GM19025 (cell line): ENCODE measurements at regions not wholly inside any gene's neighbourhood (a gene's known extent, or its start where the extent isn't known, plus 50 kb on each side); places are given as distances from the start of the nearest gene placed in this dataset.

ENCODE experiments used
- ATAC-seq: cut with Tn5 transposase; IDR thresholded peaks from one replicate; pipeline ENCODE4 v1.9.1; 2021; ENCODE audit warnings: mild to moderate bottlenecking, low read depth, moderate library complexity; ENCODE audit not compliant: unreplicated experiment

DNA sequence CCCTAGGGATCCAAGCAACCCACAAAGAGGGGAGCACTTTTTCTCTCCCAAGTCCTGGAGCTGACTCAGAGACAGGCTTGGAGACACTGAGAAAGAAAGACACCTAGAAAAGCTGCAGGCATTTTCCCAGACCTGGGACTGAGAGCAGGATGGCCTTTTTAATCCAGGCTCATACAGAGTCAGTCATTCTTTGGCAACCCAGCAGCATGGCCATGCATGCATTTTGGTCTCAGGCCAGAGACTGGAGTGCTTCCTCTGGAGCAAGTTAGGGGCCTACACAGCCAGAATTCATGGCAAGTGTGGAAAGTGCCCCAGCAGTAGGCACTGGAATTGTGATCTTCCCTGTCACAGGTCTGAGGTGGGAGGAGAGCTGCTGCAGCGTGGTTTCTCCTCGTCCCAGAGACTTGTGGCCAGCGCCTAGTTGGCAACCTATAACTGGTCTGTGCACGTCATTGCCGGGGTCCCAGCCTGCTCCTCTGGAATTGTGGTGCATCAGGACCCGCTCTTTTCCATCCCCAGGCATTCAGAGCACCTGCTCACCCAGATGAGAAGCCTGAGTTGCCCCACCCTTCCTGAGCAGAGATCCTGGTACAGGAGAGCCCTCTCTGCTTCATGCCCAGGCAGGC lies 231.9 kb upstream of the RAB6C start:
- no peak for ATAC-seq

DNA sequence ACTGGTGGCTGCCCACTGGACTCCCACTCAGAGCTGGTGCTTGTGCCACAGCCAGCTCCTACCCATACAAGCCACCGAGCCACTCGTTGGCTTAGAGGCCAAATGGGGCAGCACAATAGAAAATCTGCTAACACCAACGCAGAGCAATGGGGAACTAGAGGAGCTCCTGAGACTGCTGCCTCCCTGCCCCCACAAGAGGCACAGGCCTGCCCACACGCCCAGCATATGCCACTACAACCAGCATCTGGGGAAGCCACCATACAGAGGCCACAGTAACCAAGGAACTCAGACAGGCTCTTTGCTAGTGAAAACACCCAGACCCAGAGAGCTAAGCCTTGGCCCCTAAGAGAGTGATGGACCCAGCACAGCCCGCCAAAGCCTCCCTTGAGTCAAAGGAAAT lies 231.2 kb upstream of the RAB6C start:
- no peak for ATAC-seq

DNA sequence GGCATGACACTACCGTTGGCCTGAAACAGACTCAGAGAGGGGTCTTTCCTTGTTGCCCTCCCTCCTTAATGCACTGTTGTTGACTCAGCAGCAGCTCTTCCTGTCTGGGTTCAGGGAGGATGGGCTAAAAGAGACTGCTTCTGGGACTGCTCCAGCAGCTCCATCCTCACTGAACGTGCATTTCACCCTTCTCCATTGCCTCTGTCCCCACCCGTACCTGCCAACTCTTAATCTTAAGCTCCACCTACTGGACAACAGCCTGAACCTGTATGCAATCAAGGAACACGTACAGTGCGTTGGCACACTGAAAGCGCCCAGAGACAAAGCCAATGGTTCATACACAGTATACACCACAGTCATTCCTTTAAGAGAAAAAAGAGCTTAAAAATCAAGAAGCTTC lies 230.8 kb upstream of the RAB6C start:
- no peak for ATAC-seq

DNA sequence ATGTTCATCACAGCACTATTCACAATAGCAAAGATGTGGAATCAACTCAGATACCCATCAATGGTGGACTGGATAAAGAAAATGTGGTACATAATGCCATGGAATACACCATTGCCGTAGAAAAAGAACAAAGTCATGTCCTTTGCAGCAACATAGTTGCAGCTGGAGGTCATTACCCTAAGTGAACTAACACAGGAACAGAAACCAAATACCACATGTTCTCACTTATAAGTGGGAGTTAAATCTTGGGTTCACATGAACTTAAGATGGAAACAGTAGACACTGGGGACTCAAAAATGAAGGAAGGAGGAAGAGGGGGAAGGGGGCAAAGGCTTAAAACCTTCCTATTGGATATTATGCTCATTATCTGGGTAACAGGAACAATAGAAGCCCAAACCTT lies 228.1 kb upstream of the RAB6C start:
- no peak for ATAC-seq

DNA sequence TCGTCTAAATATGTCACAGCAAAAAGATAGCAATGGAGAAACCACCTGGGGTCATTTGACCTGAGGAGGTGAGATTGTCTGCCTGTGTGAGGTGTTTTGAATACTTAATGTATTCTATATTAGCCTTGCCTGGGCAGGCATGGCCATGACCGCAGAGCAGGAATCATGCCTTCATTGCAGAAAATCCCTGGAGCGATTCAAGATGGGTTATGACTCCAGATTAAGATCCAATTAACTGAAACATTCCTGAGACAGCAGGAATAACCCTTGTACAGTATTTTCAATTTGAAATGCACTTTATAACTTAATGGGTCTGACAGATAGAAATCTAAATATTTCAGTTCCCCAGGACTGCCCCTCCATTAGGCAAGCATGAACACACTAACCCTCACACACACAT lies 227.3 kb upstream of the RAB6C start:
- ATAC-seq, result no peak

DNA sequence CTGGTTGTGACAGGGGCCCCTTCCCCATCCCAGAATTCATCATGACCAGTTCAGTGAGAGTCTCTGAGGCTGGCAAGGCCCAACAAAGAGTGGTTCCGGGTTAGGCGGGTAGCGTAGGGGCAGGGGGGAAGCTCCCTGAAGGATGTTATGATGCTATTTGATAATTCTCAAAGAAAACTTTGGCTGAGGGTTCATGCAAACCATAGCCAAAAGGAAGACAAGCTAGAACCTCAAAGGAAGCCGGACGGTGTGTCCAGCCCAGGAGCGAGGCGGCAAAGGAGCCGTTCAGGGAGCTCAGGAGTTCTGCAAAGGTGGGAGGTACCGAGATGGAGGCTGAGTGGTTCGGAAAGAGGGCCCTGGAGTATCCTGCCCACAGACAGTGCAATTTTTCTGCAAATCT lies 226.8 kb upstream of the RAB6C start:
- ATAC-seq, result no peak

DNA sequence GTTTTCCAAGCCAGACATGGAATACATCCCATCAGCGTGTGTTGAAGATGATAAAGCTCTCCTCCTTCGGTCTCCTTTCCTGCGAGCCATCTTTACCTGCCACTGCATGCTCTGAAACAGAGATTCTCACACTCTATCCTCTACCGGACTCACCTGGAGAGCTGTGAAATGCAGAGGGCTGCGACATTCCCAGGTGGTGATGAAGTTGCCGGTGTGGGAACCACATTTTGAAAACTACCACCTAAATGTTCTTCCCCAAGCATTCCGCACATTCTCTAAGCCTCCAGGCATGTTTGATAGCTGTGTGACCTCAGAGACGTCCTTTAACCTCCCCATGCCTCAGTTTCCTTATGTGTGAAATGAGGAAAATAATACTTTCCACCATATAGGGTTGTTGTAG lies 226.2 kb upstream of the RAB6C start:
- no peak for ATAC-seq

DNA sequence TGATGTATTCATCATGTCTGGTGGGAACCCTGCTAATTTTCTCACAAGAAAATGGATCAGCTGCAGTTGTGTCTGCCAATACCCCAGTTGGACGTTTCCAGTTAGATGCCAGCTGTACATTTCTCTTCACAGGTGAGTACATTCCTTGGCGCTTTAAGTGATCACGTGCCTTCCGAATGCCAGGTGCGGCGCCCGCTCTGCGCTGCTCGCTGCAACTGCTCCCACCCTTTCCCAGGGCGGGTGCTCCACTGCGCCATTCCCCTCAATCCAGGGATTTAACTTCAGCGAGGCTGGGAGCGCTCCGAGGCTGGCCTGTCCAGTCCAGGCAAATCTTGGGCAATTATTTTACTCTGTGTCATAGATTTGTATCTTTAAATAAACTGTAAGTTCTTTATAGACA lies 225.0 kb upstream of the RAB6C start:
- no peak for ATAC-seq

DNA sequence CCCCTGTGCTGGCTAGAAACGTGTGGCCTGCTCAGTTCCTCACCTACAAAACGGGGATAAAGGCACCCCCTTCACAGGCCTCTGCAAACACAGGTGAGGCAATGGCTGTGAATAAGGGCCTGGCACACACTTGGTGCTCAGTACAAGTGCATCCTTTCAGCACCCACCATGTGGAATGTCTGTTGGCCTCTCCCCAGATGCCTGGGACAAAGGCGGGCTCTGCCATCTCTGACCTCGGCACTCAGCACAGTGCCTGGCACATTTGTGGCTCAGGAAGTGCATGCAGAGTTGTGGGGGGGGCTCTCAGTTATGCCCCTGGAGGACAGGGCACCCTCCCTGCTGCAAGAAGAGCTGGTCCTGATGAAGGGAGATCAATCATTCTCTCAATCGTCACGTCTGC lies 224.6 kb upstream of the RAB6C start:
- ATAC-seq, result no peak

DNA sequence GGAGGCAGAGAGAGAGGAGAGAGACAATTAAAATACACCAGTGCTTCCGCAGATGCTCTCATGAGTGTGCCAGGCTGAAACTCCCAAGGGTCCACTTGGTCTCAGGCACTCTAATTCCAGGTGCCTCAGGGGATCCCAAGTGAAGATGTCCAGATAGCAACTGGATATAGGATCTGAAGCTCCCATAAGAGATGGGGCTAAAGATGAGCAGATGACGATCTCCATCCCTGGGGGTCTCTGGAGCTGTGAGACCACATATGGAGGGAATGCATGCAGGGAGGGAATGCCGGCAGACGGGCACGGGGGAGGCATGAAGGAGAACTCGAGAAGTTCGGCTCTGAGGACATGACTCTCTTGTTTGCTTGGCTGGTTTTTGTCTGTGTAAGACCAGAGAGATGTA lies 223.7 kb upstream of the RAB6C start:
- ATAC-seq, result no peak

DNA sequence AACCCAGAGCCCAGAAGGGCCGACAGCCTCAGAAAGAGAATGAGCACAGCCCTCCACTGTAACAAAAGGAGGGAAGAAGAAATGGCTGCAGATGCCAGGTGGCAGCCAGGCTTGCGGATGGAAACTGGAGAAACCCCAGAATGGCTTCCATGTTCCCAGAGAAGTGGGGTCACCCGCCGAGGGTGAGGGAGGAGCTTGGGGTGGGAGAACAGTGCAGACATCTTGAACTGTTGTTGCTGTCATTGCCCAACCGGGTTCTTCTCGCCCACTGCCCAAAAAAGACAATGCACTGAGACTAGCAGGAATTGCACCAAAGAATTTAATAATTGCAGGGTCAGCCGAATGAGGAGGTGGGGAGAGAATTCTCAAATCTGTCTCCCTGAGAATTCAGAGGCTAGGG lies 223.2 kb upstream of the RAB6C start:
- ATAC-seq, result no peak

DNA sequence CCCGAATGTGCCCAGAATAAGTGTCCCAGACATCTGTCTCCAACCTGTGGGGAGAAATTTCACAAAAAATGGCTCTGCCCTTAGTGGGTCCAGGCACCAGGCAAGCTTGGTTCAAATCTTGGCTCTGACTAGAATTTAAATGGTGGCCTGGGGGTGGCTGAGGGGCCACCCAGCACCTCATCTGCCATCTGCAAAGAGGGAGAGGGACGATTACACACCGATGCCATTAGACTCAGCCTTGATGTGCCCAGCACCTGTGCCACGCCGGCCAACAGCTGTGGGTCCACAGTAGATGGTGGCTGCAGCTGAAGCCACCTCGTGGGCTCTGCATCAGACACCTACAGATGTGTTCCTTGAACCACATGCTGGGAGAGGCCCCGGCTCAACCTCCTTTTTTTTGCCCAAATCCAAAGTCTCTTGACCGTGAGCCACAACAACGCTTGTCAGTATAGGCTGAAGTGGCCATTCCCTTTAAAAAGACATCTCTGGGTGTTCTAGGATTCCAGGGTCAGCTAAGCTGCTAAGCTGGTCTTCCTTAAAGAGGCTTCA lies 222.0 kb upstream of the RAB6C start:
- ATAC-seq, result no peak

DNA sequence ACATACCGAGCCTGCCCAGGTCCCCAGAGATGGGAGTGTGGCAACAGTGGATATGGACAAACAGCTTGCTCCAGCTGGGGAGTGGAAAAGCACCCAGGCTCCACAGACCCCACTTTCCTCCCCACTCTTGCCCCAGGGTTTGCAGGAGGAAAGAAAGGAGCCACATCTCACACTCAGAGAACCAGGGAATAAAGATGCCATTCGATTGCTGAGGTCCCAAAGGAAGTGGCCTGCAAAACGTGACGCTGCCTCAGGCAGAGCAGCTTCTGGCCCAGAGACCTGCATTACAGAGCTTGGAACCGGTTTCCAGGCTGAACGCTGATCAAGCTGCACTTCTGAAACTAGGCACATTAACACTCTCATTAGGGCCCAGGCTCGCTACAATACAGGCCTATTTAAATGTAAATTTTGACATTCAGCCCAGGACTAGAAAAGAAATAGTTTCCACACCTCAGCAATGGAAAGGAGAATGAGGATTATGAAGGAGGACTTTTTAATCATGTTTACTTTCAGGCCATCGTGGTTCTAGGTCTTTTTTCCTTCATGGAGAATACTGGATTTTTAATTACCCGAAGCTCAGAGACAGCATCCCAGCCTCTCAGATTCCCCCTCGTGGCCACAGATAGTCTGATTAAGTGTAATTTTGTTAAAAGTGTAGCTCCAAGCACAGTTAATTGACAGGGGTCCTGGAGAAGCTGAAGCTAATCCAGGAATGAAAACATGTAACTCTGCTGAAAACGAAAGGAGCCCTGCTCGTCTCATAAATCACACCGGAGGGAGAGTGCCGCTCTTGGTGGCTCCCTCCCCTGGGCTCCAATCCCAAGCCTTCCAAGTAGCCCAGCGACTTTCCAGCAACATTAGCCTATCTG lies 221.3 kb upstream of the RAB6C start:
- no peak for ATAC-seq

DNA sequence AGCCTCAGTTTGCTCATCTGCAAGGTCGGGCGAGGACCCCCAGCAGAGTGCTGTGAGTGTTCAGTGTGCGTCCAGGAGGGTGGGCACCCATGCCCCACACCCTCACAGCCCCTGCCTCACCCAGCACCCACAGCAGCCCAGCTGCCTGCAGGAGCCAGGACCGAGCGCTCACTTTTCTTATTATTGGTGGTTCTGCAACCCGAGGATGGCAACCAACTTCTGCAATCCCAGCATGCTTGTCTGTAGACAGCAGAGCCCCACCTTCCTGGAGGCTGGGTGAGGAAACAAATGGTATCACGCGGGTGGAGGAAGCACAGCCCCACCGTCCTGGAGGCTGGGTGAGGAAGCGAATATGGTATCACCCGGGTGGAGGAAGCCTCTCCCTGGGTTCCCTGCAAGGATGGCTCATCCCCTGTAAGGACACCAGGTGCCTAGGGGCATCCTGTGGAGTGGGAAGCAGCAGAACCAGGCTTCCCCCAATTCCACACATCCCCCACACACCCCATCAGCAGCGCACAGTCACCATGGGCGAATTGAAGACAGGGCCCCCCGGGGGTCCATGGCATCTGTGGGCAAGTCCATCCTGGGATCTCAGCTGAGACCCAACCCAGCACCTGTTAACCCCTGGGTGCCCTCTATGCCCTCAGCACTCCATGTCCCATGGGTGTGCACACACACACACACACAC lies 220.5 kb upstream of the RAB6C start:
- ATAC-seq, result no peak

DNA sequence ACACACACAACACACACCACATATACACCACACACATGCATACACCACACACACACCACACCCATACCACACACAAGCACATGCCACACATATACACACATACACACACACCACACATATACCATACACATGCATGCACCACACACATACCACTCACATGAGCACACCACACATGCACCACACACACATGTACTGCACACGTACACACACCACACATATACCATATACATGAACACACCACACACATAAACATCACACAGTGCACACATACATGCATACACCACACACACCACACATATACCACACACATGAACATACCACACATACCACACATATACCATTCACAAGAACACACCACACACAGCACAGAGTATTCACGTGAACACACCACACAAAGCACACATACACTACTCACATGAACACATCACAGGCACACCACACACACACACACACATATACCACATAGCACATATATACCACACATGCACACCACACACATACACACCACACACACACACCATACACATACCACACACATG lies 219.9 kb upstream of the RAB6C start:
- no peak for ATAC-seq

DNA sequence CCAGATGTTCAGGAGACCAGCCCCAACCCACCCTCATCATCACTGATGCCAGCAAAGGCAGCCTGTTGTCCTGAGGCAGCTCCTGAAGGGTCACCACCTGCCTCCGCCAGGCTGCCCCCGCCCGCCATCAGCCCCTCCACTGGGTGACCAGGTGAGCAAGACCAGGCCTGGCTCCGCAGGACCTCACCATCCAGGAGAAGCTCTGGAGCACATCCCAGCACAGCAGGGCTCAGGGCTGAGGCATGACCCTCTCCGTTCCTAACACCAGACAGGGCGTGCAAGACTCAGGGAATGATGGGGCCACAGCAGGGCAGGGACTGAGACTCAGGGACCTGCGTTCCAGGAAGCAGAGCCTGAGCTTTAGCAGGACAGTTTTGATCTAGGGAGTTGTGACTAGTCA lies 218.8 kb upstream of the RAB6C start:
- no peak for ATAC-seq

DNA sequence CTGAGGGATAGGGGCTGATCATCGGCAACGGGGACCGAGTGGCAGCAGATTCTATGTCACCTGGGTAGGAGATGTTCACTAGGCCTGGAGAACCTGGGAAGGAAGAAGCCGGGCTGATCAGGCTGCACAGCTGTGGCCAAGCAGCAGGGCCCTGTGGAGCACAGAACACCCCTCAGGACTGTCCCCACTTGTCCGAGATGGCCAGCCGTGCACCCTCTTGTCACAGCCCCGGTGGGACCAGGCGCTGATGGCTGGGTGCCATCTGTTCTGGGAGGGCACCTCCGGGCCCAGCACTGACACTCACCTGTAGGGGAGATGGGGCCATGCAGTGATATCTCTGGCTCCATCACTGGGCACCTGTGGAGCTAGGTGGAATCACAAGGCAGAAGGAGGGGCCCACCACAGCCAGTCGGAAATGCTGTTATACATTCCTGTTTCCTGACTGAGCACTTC lies 217.9 kb upstream of the RAB6C start:
- no peak for ATAC-seq

DNA sequence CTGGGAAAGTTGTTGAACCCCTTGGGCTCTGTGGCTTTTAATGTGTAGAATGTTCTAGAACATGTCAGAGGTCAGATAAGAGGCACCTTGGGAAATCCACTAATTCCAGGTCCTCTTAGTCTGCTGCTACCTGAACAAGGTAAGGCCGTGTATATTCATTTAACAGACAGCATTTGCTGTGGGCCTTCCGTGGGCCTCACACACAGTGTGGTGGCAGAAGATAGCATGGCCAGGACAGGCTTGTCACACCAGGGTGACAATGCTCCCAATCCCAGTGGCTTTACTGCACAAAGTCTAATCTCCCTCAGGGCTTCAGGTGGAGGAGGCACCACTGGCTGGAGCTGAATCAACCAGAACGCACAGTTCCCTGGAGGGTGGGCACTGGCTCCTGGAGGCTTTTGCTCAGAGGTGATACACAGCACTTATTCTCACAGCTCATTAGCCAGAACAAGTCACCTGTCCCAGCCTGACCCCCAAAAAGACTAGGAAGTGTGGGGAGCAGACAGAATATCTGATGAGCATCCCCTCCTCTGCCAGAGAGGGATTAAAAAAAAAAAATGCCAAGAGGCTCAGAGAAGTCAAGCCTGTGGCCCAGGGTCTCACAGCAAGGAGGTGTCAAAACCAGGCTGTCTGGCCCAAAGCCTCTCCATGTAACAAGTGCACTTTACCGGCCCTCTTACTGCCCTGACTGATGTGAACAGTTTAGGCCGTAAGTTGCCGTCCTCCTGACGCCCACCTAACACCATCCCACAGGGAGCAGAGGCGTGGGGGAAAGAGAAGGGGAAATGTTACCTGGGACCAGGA lies 216.9 kb upstream of the RAB6C start:
- no peak for ATAC-seq

DNA sequence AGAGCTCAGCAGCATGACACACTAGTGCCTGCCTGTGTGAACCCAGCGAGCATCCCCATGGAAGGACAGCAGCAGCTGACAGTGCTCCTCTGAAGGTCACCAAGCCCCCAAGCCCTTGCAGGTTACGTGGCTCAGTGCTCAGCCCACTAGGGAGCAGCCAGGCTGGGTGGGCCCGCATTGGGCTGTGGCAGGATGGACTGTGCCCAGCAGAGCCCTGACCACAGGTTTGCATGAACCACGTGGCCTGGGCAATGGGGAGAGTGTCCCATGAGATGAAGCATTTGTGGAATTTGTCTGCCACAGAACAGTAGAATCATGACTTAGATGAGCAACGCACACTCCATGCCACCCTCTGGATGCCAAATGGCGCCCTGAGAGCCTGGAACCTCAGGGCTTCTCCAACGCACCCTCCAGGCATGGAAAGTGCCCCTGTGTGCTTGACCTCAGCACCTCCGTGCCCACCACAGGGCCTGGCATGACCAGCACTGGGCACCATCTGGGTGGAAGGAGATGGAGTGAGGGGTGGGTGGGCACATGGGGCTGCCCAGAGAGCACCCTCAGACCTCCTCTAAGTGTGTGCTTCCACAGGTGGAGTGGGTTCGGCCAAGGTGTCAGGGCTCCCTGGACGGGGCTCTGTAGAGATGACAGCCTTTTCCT lies 216.1 kb upstream of the RAB6C start:
- ATAC-seq, result no peak

DNA sequence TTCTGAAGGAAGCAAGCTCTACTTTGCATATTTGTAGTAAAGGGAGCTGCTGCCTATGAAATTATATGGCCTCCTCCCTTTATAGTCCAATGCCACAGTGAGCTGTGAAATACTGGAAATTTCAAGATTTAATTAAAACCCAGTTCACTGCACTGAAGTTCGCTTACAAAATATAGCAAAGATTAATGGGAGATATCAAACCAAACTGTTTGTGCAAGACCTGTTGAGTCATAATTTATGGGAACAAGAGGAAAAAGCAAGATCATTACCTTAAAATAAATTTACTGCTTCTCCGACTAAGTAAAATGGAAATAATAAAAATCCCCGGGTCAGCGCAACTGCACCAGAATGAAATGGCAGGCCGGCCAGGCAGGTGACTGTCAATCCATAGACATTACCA lies 215.5 kb upstream of the RAB6C start:
- ATAC-seq, result no peak
